ENCODE measurements at regions not wholly inside any gene's neighbourhood (a gene's known extent, or its start where the extent isn't known, plus 50 kb on each side); places are given as distances from the start of the nearest gene placed in this dataset.

DNA sequence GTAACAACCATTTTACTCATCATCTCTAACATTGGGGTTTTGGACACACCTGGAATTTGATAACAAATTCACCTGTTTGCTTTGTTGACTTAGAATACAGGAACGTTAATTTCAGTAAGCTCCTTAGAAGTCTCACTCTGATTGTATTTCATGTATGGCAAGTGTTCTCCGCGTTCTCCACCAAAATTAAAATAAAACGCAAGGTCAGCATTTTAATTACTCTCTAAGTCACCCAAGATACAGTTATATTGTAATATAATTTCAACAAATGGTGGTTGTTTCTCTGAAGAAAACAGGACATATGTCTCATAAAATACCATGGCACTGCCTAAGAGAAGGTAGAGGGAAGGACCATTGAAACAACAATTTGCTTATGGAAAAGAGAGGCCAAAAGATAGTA lies 742.1 kb downstream of the LIG4 start:
- TF ChIP-seq, protein P1, sequence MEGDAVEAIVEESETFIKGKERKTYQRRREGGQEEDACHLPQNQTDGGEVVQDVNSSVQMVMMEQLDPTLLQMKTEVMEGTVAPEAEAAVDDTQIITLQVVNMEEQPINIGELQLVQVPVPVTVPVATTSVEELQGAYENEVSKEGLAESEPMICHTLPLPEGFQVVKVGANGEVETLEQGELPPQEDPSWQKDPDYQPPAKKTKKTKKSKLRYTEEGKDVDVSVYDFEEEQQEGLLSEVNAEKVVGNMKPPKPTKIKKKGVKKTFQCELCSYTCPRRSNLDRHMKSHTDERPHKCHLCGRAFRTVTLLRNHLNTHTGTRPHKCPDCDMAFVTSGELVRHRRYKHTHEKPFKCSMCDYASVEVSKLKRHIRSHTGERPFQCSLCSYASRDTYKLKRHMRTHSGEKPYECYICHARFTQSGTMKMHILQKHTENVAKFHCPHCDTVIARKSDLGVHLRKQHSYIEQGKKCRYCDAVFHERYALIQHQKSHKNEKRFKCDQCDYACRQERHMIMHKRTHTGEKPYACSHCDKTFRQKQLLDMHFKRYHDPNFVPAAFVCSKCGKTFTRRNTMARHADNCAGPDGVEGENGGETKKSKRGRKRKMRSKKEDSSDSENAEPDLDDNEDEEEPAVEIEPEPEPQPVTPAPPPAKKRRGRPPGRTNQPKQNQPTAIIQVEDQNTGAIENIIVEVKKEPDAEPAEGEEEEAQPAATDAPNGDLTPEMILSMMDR (IDR thresholded peaks at IDR 0.05; ENCODE audit: insufficient read depth, low read length, poor library complexity, severe bottlenecking) = no peak
- DNase-seq (ENCODE audit: extremely low read depth, insufficient read length) = no peak
- Histone ChIP-seq H3K4me3 (replicated peaks; ENCODE audit: low read depth, low read length) (no peak overlapping the region), H3K27me3 (replicated peaks; ENCODE audit: control insufficient read depth, insufficient read depth, low read length) (no peaks in the 10 kb centered on the region), H3K36me3 (ENCODE audit: control insufficient read depth, insufficient read depth, low read length) (no peaks in the 10 kb centered on the region)

DNA sequence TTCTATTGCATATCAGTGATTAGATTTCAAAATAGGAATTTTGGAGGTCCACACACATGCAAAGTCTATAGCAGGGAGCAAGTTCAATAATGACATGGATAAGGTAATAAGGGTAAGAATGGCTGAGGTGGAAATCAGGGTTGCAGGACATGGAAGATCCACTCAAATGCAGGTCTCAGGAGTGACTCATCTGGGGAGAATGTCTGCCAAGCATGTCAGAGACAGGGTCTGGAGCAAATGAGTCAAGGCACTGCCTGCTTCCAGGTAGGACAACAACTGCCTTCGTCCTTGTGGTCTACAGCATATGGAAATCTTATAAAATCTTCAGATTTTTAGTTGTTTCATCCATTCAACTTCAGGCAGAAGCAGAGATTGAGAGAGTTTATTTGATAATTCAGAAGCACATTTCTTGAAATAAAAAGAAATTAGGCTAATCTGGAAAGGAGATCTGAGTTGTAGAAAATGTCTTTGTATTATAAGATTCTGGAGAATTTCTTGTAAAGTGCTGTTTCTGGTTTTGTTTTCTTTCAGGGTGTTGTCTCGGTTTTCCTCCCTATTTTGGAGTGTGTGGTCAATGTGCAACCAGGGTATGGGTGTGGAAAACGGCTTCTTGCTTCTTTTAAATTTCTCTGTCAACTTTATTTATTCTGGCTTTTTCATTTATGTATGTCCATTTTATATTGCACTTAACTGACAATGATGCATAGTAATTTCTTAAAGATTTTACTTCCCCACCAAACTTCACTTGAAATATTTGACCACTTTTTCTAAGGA lies 748.8 kb downstream of the LIG4 start:
- TF ChIP-seq, protein P1 (IDR thresholded peaks at IDR 0.05; ENCODE audit: insufficient read depth, low read length, poor library complexity, severe bottlenecking) = no peak
- no peaks in the 10 kb centered on the region for H3K27me3 ChIP-seq (replicated peaks; ENCODE audit: control insufficient read depth, insufficient read depth, low read length)
- no peak overlapping the region for H3K4me3 ChIP-seq (replicated peaks; ENCODE audit: low read depth, low read length)
- no peaks in the 10 kb centered on the region for H3K36me3 ChIP-seq (ENCODE audit: control insufficient read depth, insufficient read depth, low read length)
- no peak for DNase-seq (ENCODE audit: extremely low read depth, insufficient read length)

DNA sequence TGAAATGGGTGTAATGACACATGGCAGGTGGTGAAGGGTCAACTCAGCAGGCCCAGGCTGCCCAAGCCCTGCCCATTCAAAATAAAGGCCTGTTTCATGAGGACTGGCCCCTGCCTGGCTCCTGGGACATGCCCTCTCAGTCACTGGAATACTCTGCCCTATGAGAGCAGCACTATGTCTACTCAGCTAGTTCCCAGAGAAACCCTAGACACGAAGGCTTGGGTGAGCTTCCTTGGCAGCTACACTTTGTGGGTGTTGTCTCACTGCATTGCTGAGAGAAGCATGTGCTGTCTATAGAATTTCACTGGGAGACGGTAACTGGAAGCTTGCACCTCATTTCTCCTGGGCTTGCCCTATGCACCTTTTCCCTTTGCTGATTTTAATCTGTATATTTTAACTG lies 752.8 kb downstream of the LIG4 start:
- Histone ChIP-seq H3K4me3 (replicated peaks; ENCODE audit: low read depth, low read length) (no peak overlapping the region), H3K27me3 (replicated peaks; ENCODE audit: control insufficient read depth, insufficient read depth, low read length) (no peaks in the 10 kb centered on the region), H3K36me3 (ENCODE audit: control insufficient read depth, insufficient read depth, low read length) (no peaks in the 10 kb centered on the region)
- no peak for DNase-seq (ENCODE audit: extremely low read depth, insufficient read length)
- TF ChIP-seq, protein P1 (IDR thresholded peaks at IDR 0.05; ENCODE audit: insufficient read depth, low read length, poor library complexity, severe bottlenecking) = no peak

DNA sequence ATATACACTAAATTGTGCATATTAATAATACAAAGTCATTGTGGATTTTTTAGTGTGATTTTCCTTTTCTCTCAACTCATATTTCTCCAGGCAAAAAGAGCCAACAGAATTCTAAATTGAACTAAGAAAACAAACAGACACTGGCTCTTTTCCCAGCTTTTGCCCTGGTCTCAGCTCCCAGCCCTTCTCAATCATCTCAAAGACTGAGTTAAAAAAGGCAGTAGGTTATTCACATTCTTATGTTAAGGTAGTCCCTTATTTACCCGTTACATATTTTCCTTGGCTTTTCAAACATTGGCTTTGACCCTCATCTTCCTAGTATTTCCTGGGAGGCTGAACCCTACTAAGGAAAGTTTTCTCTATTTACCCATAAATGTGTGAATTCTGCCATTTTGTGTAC lies 753.6 kb downstream of the LIG4 start:
- TF ChIP-seq, protein P1 (IDR thresholded peaks at IDR 0.05; ENCODE audit: insufficient read depth, low read length, poor library complexity, severe bottlenecking) = no peak
- Histone ChIP-seq H3K4me3 (replicated peaks; ENCODE audit: low read depth, low read length) (no peak overlapping the region), H3K27me3 (replicated peaks; ENCODE audit: control insufficient read depth, insufficient read depth, low read length) (no peaks in the 10 kb centered on the region), H3K36me3 (ENCODE audit: control insufficient read depth, insufficient read depth, low read length) (no peaks in the 10 kb centered on the region)
- DNase-seq (ENCODE audit: extremely low read depth, insufficient read length) = no peak

DNA sequence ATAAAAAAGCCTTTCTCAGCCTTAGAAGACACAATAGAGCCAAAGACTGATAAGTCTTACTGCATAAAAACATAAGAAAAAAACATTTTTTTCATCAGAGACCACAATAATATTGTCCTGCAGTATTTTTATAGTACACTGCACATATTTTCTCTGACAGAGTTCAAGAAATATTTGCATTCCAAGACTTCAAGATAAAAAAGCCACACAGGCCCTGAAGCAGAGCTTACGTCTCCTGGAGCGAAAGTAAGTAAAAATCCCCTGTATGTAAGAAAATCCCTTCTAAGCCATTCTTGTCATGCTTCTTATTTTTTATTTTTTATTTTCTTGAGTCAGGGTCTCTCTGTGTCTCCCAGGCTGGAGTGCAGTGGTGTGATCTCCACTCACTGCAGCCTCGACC lies 755.9 kb downstream of the LIG4 start:
- H3K36me3 ChIP-seq (ENCODE audit: control insufficient read depth, insufficient read depth, low read length) = no peaks in the 10 kb centered on the region
- H3K4me3 ChIP-seq (replicated peaks; ENCODE audit: low read depth, low read length) = no peak overlapping the region
- TF ChIP-seq, protein P1 (IDR thresholded peaks at IDR 0.05; ENCODE audit: insufficient read depth, low read length, poor library complexity, severe bottlenecking) = no peak
- H3K27me3 ChIP-seq (replicated peaks; ENCODE audit: control insufficient read depth, insufficient read depth, low read length) = no peaks in the 10 kb centered on the region
- no peak for DNase-seq (ENCODE audit: extremely low read depth, insufficient read length)

DNA sequence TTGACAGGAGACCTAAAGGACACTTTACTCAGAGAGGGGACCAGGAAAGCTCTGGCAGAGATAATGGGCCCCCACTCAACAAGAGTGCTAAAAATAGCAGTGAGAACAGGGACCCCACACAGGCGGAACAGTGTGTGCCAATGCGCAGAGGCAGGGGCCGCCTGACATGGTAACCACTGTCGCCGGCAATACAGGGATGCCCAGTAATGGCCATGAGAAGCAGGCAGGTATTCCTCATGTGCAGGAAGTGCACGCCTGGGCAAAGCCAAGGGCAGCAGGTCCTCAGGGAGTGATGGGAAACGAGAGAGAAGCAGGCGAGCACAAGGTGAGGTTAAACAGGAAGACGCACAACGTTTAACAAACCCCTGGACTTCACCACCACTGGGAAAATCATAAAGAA lies 757.1 kb downstream of the LIG4 start:
- TF ChIP-seq, protein P1 (IDR thresholded peaks at IDR 0.05; ENCODE audit: insufficient read depth, low read length, poor library complexity, severe bottlenecking) = no peak
- DNase-seq (ENCODE audit: extremely low read depth, insufficient read length) = no peak
- Histone ChIP-seq H3K27me3 (replicated peaks; ENCODE audit: control insufficient read depth, insufficient read depth, low read length) (no peaks in the 10 kb centered on the region), H3K36me3 (ENCODE audit: control insufficient read depth, insufficient read depth, low read length) (no peaks in the 10 kb centered on the region), H3K4me3 (replicated peaks; ENCODE audit: low read depth, low read length) (no peak overlapping the region)
